Tibial nerve (tissue), 3 donors: ENCODE measurements at regions not wholly inside any gene's neighbourhood (a gene's known extent, or its start where the extent isn't known, plus 50 kb on each side); places are given as distances from the start of the nearest gene placed in this dataset.

Source experiments
- CTCF ChIP-seq, 5 experiments: fragments of 200-600 bp in 3 of 5; fragments of 450-650 bp in 2 of 5; sonication (generic) in 3 of 5; IDR thresholded peaks; one replicate each; pipeline ENCODE4 v1.5.1; 2016 to 2019; ENCODE audit warnings: antibody characterized with exemption in 5 of 5, mild to moderate bottlenecking in 3 of 5, moderate library complexity in 2 of 5
- POLR2A ChIP-seq, 2 donors: fragments of 450-650 bp; IDR thresholded peaks; one replicate each; pipeline ENCODE4 v1.6.1; 2017; ENCODE audit warnings: antibody characterized with exemption in 2 of 2, mild to moderate bottlenecking in 2 of 2, moderate library complexity in 2 of 2

- TF ChIP-seq CTCF (IDR thresholded peaks at IDR 0.05) = no peak
- no peak for TF ChIP-seq POLR2A (IDR thresholded peaks at IDR 0.05)
Measured at GRCh38 chr6:132959639-132960326, 145.4 kb downstream of the RPS12 start.
